Right lobe of liver (tissue), 6 donors: ENCODE measurements at regions not wholly inside any gene's neighbourhood (a gene's known extent, or its start where the extent isn't known, plus 50 kb on each side); places are given as distances from the start of the nearest gene placed in this dataset.
"Not testable (repeated sequence)": the region's sequence is repeated elsewhere in the genome, so short reads cannot be mapped to it uniquely, and the experiment has no call there.

ENCODE experiments used
- ATAC-seq, 4 donors: fragments of 200-7000 bp; cut with Tn5 transposase; one replicate each; pipeline ENCODE4 v1.9.1; 2020; ENCODE audit warnings: mild to moderate bottlenecking in 4 of 4, moderate library complexity in 4 of 4
- DNase-seq, 3 donors: peaks; one replicate each; pipeline ENCODE4 v3.0.0-alpha.2; 2020
- H3K27ac ChIP-seq, 3 donors: fragments of 200-600 bp; one replicate each; pipeline ENCODE4 v1.8.0; 2022
- H3K27me3 ChIP-seq, 2 donors: fragments of 200-600 bp; one replicate each; pipeline ENCODE4 v1.8.0; 2022
- H3K36me3 ChIP-seq, 4 donors: fragments of 200-600 bp; sonication (generic) in 1 of 4; one replicate each; pipeline versions ENCODE4 v1.5.1 to v1.8.0; 2017 to 2022; ENCODE audit warnings: control low read depth in 1 of 4
- H3K4me1 ChIP-seq, 4 donors: fragments of 200-600 bp; sonication (generic) in 1 of 4; one replicate each; pipeline versions ENCODE4 v1.5.1 to v1.8.0; 2017 to 2022; ENCODE audit warnings: control low read depth in 1 of 4
- H3K4me3 ChIP-seq, 3 donors: fragments of 200-600 bp; one replicate each; pipeline ENCODE4 v1.8.0; 2022
- H3K9me3 ChIP-seq, 4 donors: fragments of 200-600 bp; sonication (generic) in 1 of 4; one replicate each; pipeline versions ENCODE4 v1.5.1 to v1.8.0; 2017 to 2022; ENCODE audit warnings: control low read depth in 1 of 4
- POLR2A ChIP-seq: fragments of 450-650 bp; IDR thresholded peaks from one replicate; pipeline ENCODE4 v1.6.1; 2017; ENCODE audit warnings: antibody characterized with exemption, mild to moderate bottlenecking
- WGBS: methylation state at CpG from one replicate; pipeline ENCODE4 v1.1.6; 2018; ENCODE audit warnings: low coverage, low lambda C conversion rate; ENCODE audit not compliant: insufficient coverage; ENCODE audit errors: missing lambda C conversion rate; 5-methylcytosine and 5-hydroxymethylcytosine counted together
- intact Hi-C, 2 donors: fragments of 100-400 bp; cut with DNase I; formaldehyde crosslinking; loops; one replicate each; pipeline versions ENCODE4 v1.11.2 to v1.14.1; 2022
- TF ChIP-seq, protein P1 (sequence below), 4 donors: fragments of 200-600 bp in 3 of 4; fragments of 450-650 bp in 1 of 4; IDR thresholded peaks; one replicate each; pipeline versions ENCODE4 v1.5.1 to v1.8.0; 2016 to 2022; ENCODE audit warnings: antibody characterized with exemption in 4 of 4, mild to moderate bottlenecking in 2 of 4
- donor health status: DM: no; HTN: yes; CAD: no.
- donor health status: DM: no; HTN: no; CAD: no.
- donor health status: DM: no; HTN: no; CAD: no.
- donor health status: DM: no; HTN: yes; CAD: no.
- donor health status: DM: no; HTN: yes; CAD: no.

DNA sequence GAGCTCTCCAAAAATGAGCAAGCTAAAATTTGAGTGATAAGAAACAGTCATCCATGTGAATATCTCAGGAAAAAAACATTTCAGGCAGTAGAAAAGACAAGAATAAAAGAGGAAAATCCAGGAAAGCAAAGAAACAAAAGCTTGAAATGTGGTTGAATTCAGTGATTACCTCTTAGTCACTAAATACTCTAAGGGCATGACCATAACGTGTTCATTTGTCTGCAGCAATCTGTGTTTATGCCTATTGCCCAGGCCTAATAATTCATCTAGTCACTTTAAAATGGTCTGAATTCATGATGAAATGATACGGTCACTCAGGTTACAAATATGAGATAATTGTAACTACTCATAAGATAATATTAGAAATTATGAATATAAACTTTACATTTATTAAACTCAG lies 837.9 kb downstream of the STPG2 start:
- DNase-seq, result no peak
- no peak for TF ChIP-seq POLR2A
- TF ChIP-seq, protein P1, sequence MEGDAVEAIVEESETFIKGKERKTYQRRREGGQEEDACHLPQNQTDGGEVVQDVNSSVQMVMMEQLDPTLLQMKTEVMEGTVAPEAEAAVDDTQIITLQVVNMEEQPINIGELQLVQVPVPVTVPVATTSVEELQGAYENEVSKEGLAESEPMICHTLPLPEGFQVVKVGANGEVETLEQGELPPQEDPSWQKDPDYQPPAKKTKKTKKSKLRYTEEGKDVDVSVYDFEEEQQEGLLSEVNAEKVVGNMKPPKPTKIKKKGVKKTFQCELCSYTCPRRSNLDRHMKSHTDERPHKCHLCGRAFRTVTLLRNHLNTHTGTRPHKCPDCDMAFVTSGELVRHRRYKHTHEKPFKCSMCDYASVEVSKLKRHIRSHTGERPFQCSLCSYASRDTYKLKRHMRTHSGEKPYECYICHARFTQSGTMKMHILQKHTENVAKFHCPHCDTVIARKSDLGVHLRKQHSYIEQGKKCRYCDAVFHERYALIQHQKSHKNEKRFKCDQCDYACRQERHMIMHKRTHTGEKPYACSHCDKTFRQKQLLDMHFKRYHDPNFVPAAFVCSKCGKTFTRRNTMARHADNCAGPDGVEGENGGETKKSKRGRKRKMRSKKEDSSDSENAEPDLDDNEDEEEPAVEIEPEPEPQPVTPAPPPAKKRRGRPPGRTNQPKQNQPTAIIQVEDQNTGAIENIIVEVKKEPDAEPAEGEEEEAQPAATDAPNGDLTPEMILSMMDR (IDR thresholded peaks at IDR 0.05), result no peak
- whole genome bisulfite sequencing, result 74% methylated on average over 2 of the region's 2 CpGs
- no peak for ATAC-seq
- no peaks in the 10 kb centered on the region for H3K9me3 ChIP-seq
- no peak overlapping the region for H3K27ac ChIP-seq
- no peak overlapping the region for H3K4me3 ChIP-seq
- intact Hi-C loops, result no loop called here
- no peaks in the 10 kb centered on the region for H3K36me3 ChIP-seq
- no peaks in the 10 kb centered on the region for H3K4me1 ChIP-seq
- no peaks in the 10 kb centered on the region for H3K27me3 ChIP-seq

DNA sequence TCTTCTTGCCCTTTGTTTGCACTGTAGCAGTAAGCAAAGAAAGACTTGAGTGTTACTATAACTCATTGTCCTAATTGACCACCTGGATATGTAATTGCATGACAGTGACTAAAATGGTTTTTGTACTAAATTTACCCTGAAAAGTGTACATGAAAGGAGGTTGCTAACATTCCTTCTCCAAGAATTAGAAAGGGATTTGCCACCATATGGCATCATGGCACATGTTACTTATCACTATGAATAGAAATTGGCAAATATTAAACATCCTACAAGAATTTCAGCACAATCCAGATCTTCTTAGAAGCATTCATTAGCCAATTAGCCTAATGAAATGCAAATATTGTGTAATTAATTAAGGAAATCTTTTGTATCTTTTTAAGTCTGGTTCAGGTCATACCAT lies 834.2 kb downstream of the STPG2 start:
- H3K27ac ChIP-seq, result no peak overlapping the region
- H3K36me3 ChIP-seq, result no peaks in the 10 kb centered on the region
- no peaks in the 10 kb centered on the region for H3K4me1 ChIP-seq
- TF ChIP-seq, protein P1 (IDR thresholded peaks at IDR 0.05), result no peak
- TF ChIP-seq POLR2A, result no peak
- H3K9me3 ChIP-seq, result no peaks in the 10 kb centered on the region
- DNase-seq (no peak), ATAC-seq (no peak)
- intact Hi-C loops, result no loop called here
- no peak overlapping the region for H3K4me3 ChIP-seq
- H3K27me3 ChIP-seq, result no peaks in the 10 kb centered on the region

DNA sequence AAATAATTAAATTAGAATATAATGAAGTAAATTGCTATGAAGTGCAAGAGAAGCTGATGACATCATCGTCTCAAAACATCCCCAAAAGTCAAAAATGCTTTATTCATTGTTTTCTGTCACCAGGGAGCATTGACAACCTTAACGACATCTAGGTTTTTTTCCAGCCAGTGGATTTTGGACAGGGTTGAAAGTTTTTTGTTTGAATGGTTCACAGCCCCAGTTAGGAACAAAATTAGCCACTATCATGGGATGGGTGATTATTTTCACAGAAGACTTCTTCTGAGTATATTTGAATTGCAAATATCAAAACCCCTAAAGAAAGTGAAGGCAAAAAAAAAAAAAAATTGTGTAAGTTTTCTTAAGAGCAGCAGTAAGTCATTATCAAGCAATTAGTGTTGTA lies 826.1 kb downstream of the STPG2 start:
- Histone ChIP-seq H3K36me3 (no peaks in the 10 kb centered on the region), H3K9me3 (no peaks in the 10 kb centered on the region), H3K4me1 (no peaks in the 10 kb centered on the region), H3K4me3 (no peak overlapping the region), H3K27me3 (no peaks in the 10 kb centered on the region), H3K27ac (no peak overlapping the region)
- ATAC-seq (no peak), DNase-seq (no peak)
- intact Hi-C loops, result no loop called here
- WGBS, result 20% methylated on average over 2 of the region's 2 CpGs
- no peak for TF ChIP-seq POLR2A
- TF ChIP-seq, protein P1 (IDR thresholded peaks at IDR 0.05), result no peak

DNA sequence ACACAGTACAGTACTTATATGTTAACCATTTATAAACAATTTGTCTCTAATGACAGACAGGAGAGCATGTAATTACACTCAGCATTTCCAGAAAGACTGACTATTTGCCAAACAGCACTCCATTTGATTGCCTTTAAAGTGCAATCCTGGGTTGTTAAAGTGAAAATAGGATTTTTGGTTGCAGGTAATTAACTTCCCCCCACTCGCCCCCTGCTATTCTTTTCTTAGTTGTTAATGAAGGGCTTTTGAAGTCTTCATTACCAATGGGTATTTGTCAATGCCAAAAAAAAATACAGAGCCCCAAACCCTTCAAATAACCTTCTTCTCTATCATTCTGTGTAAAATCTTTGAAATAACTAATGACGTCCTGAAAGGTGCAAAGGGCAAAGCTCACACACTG lies 825.6 kb downstream of the STPG2 start:
- intact Hi-C loops, result no loop called here
- Histone ChIP-seq H3K4me1 (no peaks in the 10 kb centered on the region), H3K36me3 (no peaks in the 10 kb centered on the region), H3K27me3 (no peaks in the 10 kb centered on the region), H3K4me3 (no peak overlapping the region), H3K27ac (no peak overlapping the region), H3K9me3 (no peaks in the 10 kb centered on the region)
- DNase-seq (no peak), ATAC-seq (peak in 1 of 4 donors; percentile 21)
- WGBS, result 24% methylated on average over 2 of the region's 2 CpGs
- TF ChIP-seq POLR2A, result no peak
- TF ChIP-seq, protein P1 (IDR thresholded peaks at IDR 0.05), result no peak

DNA sequence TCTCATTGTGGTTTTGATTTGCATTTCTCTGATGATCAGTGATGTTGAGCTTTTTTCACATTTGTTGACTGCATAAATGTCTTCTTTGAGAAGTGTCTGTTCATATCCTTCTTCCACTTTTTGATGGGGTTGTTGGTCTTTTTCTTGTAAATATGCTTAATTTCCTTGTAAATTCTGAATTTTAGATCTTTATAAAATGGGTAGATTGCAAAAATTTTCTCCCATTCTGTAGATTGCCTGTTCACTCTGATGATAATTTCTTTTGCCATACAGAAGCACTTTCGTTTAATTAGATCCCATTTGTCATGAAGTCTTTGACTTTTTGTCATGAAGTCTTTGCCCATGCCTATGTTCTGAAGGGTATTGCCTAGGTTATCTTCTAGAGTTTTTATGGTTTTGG lies 817.5 kb downstream of the STPG2 start:
- H3K27me3 ChIP-seq, DNase-seq, H3K4me1 ChIP-seq, intact Hi-C loops, H3K4me3 ChIP-seq, ATAC-seq, H3K36me3 ChIP-seq, H3K9me3 ChIP-seq, H3K27ac ChIP-seq: not testable (repeated sequence)
- WGBS, result 45% methylated on average over 1 of the region's 1 CpG
